Astrocyte of the spinal cord (primary cell): ENCODE measurements at regions not wholly inside any gene's neighbourhood (a gene's known extent, or its start where the extent isn't known, plus 50 kb on each side); places are given as distances from the start of the nearest gene placed in this dataset.
A peak's percentile ranks its signal among the peaks of the same experiment; 100 is the strongest.
"Not testable (repeated sequence)": the region's sequence is repeated elsewhere in the genome, so short reads cannot be mapped to it uniquely, and the experiment has no call there.

Experiments used
- DNase-seq: peaks from one replicate; pipeline ENCODE4 v3.0.0; 2011; ENCODE audit warnings: low read depth, low spot score
- H3K4me3 ChIP-seq: 2 replicates; pipeline ENCODE4 v1.5.1; 2011; ENCODE audit warnings: low read depth, mild to moderate bottlenecking, low read length, moderate library complexity
- in situ Hi-C: cut with HindIII; loops from 2 replicates; pipeline ENCODE4 v1.10.0; 2017; ENCODE audit warnings: low sequenced_read_pairs
- TF ChIP-seq, protein P1 (sequence below): IDR thresholded peaks from 2 replicates; pipeline ENCODE4 v1.5.1; 2012; ENCODE audit warnings: low read depth, mild to moderate bottlenecking, low read length, inconsistent platforms

DNA sequence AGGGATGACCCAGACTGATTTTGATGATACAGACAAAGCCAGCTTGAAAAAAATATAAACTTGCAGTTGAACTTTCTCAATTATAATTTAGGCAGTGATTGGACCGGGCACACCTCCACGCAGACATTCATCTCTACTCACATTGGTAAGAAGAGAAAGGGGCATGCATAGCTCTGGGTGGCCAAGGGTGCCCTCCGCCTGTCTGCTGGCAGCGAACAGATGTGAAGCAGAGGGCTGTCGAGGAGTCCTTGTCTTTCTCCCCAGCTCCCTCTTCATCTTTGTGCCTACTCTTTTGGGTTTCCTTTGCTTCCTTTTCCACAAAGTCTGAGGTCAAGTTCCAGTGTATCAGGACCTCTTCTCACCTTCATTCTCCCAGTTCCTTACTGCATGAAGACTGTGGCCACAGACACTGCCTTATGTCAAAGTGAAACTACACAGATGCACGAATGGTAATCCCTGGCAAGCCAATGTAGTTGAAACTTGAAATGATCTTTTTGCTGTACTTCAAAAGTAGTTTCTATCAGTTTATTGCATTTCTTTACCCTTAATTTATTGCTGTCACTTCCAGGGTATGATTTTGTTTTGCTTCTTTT is 343.7 kb upstream of the SOX9 start:
- H3K4me3 ChIP-seq = no peak overlapping the region
- TF ChIP-seq, protein P1, sequence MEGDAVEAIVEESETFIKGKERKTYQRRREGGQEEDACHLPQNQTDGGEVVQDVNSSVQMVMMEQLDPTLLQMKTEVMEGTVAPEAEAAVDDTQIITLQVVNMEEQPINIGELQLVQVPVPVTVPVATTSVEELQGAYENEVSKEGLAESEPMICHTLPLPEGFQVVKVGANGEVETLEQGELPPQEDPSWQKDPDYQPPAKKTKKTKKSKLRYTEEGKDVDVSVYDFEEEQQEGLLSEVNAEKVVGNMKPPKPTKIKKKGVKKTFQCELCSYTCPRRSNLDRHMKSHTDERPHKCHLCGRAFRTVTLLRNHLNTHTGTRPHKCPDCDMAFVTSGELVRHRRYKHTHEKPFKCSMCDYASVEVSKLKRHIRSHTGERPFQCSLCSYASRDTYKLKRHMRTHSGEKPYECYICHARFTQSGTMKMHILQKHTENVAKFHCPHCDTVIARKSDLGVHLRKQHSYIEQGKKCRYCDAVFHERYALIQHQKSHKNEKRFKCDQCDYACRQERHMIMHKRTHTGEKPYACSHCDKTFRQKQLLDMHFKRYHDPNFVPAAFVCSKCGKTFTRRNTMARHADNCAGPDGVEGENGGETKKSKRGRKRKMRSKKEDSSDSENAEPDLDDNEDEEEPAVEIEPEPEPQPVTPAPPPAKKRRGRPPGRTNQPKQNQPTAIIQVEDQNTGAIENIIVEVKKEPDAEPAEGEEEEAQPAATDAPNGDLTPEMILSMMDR = no peak
- in situ Hi-C loops = no loop called here
- no peak for DNase-seq

GRCh38 chr17:71779482-71779881 is 341.3 kb upstream of the SOX9 start:
- TF ChIP-seq, protein P1 = no peak
- H3K4me3 ChIP-seq = no peak overlapping the region
- in situ Hi-C loops = no loop called here
- no peak for DNase-seq

GRCh38 chr17:71780596-71780995 is 340.2 kb upstream of the SOX9 start:
- in situ Hi-C loops = no loop called here
- TF ChIP-seq, protein P1 = no peak
- H3K4me3 ChIP-seq = no peak overlapping the region
- no peak for DNase-seq

DNA sequence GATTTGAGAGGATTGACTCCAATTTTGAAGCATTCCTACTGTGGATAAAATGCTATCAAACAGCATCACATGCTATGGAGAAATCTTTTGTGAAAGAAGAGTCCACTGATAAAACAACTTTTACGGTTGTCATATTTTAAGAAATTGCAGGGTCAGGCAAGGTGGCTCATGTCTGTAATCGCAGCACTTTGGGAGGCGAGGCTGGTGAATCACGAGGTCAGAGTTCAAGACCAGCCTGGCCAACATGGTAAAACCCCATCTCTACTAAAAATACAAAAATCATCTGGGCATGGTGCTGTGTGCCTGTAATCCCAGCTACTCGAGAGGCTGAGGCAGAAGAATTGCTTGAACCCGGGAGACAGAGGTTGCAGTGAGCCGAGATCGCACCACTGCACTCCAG is 338.8 kb upstream of the SOX9 start:
- DNase-seq, H3K4me3 ChIP-seq, in situ Hi-C loops: not testable (repeated sequence)

DNA sequence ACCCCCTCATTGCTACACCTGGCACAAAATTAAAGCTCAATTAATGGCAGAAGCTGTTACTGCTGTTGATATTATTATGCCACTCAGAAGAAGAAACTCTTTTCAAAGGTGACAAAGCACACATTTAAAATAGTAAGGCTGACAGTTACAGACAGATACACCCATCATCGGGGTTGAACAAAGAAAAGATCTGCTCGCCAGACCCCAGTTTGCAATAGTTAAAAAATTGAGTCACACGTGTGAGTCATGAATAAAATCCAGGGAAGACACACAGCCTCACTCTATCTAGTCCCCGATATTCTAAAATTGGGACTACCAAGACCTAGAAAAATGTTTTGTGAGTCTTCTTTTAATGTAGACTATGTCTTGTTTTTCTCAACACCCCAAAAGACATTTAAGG is 330.0 kb upstream of the SOX9 start:
- in situ Hi-C loops = no loop called here
- TF ChIP-seq, protein P1 = no peak
- peak; percentile 29 for DNase-seq
- no peak overlapping the region for H3K4me3 ChIP-seq

GRCh38 chr17:71791311-71791710 is 329.5 kb upstream of the SOX9 start:
- in situ Hi-C loops = no loop called here
- no peak for DNase-seq
- no peak overlapping the region for H3K4me3 ChIP-seq
- TF ChIP-seq, protein P1 = no peak

- in situ Hi-C loops = no loop called here
- TF ChIP-seq, protein P1 = no peak
- DNase-seq = peak; percentile 94
- no peak overlapping the region for H3K4me3 ChIP-seq
Observed at GRCh38 chr17:71792966-71793365, 327.9 kb upstream of the SOX9 start.
